GM23248 (cell line): ENCODE measurements at regions not wholly inside any gene's neighbourhood (a gene's known extent, or its start where the extent isn't known, plus 50 kb on each side); places are given as distances from the start of the nearest gene placed in this dataset.

ENCODE experiments used
- EZH2 ChIP-seq: fragments of 200-600 bp; sonication (generic); IDR thresholded peaks from 2 replicates; pipeline ENCODE4 v1.6.1; 2018; ENCODE audit warnings: antibody characterized with exemption, mild to moderate bottlenecking; ENCODE audit not compliant: insufficient read depth, poor library complexity, severe bottlenecking
- EZH2phosphoT487 ChIP-seq: fragments of 200-600 bp; sonication (generic); IDR thresholded peaks from 2 replicates; pipeline ENCODE4 v1.6.1; 2018; ENCODE audit warnings: antibody characterized with exemption, moderate library complexity, mild to moderate bottlenecking, low read depth; ENCODE audit not compliant: insufficient read depth

GRCh38 chr5:129367883-129368282 lies 92.2 kb upstream of the ADAMTS19 start:
- TF ChIP-seq EZH2 (no peak), EZH2phosphoT487 (no peak)
